Endothelial cell of umbilical vein (primary cell): ENCODE measurements at regions not wholly inside any gene's neighbourhood (a gene's known extent, or its start where the extent isn't known, plus 50 kb on each side); places are given as distances from the start of the nearest gene placed in this dataset.

Source experiments
- BruUV-seq: library from RNA; stranded (reverse); fragments of 400-500 nt; replicated peaks from 2 replicates; lab custom pipeline; 2021; lab: Mats Ljungman, UMichigan
- CTCF ChIA-PET: fragments of 300-600, 350-600 bp; sonication (Branson Sonifier 250); formaldehyde crosslinking; loops from one replicate; lab custom pipeline; 2021; ENCODE audit warnings: antibody characterized with exemption, inconsistent platforms; lab: Charles Lee
- POLR2A ChIA-PET: fragments of 300-600, 350-600 bp; sonication (Branson Sonifier 250); formaldehyde crosslinking; loops from one replicate; lab custom pipeline; 2021; ENCODE audit warnings: antibody characterized with exemption, inconsistent platforms; lab: Charles Lee
- DNase-seq: peaks from one replicate; pipeline ENCODE4 v3.0.0-alpha.2; 2011; ENCODE audit warnings: low read depth, low spot score
- FAIRE-seq: peaks from 2 replicates; lab custom pipeline; 2011; peaks lifted over from hg19 to GRCh38; lab: Jason Lieb, UNC
- H2AFZ ChIP-seq: 2 replicates; pipeline ENCODE4 v1.6.0; 2012; ENCODE audit warnings: low read depth, low read length, control low read depth, inconsistent platforms
- H3K27ac ChIP-seq: 2 replicates; pipeline ENCODE4 v1.5.1; 2011; ENCODE audit warnings: low read depth, mild to moderate bottlenecking, control low read depth, low read length, moderate library complexity; ENCODE audit not compliant: insufficient read depth
- H3K27me3 ChIP-seq, 2 experiments: 2 replicates each; pipeline versions ENCODE4 v1.6.0 to v1.6.1; 2011; ENCODE audit warnings: low read length in 2 of 2, mixed read lengths in 1 of 2; ENCODE audit not compliant: control insufficient read depth in 2 of 2, insufficient read depth in 2 of 2
- H3K36me3 ChIP-seq, 2 experiments: 2 replicates in 1 of 2; 3 replicates in 1 of 2; pipeline ENCODE4 v1.5.1; 2011; ENCODE audit warnings: low read length in 2 of 2, mild to moderate bottlenecking in 1 of 2, moderate library complexity in 1 of 2; ENCODE audit not compliant: control insufficient read depth in 2 of 2, insufficient read depth in 2 of 2; ENCODE audit errors: extremely low read depth in 1 of 2
- H3K4me1 ChIP-seq: 3 replicates; pipeline ENCODE4 v1.5.1; 2011; ENCODE audit warnings: mild to moderate bottlenecking, low read length; ENCODE audit not compliant: control insufficient read depth, insufficient read depth; ENCODE audit errors: extremely low read depth
- H3K4me2 ChIP-seq: 2 replicates; pipeline ENCODE4 v1.6.1; 2011; ENCODE audit warnings: low read length, control low read depth, mixed read lengths; ENCODE audit not compliant: insufficient read depth
- H3K4me3 ChIP-seq, 3 experiments: fragments of 200-600 bp in 1 of 3; sonication (generic), shearing (Covaris generic) in 1 of 3; replicated peaks in 1 of 3; 2 replicates each; pipeline ENCODE4 v1.5.1; 2011 to 2016; ENCODE audit warnings: control low read depth in 3 of 3, low read length in 3 of 3, mild to moderate bottlenecking in 2 of 3, inconsistent platforms in 1 of 3, low read depth in 1 of 3, moderate library complexity in 1 of 3; ENCODE audit not compliant: insufficient read depth in 1 of 3
- H3K79me2 ChIP-seq: 2 replicates; pipeline ENCODE4 v1.6.0; 2012; ENCODE audit warnings: low read length, inconsistent platforms; ENCODE audit not compliant: control insufficient read depth, insufficient read depth
- H3K9ac ChIP-seq: replicated peaks from 2 replicates; pipeline ENCODE3; 2011; ENCODE audit warnings: low read length, control low read depth; ENCODE audit not compliant: insufficient read depth; ENCODE audit errors: extremely low read depth
- H3K9me1 ChIP-seq: replicated peaks from 3 replicates; pipeline ENCODE4 v1.6.0; 2011; ENCODE audit warnings: mild to moderate bottlenecking, low read length; ENCODE audit not compliant: control insufficient read depth, insufficient read depth; ENCODE audit errors: extremely low read depth
- H3K9me3 ChIP-seq: replicated peaks from 2 replicates; pipeline ENCODE4 v1.5.1; 2012; ENCODE audit warnings: low read length, inconsistent platforms; ENCODE audit not compliant: control insufficient read depth, insufficient read depth
- H4K20me1 ChIP-seq: replicated peaks from 2 replicates; pipeline ENCODE3; 2011; ENCODE audit warnings: mild to moderate bottlenecking, low read length; ENCODE audit not compliant: control insufficient read depth, insufficient read depth; ENCODE audit errors: extremely low read depth
- EZH2 ChIP-seq: IDR thresholded peaks from 2 replicates; pipeline ENCODE4 v1.6.1; 2012; ENCODE audit warnings: borderline replicate concordance, low read depth, mild to moderate bottlenecking, moderate library complexity, low read length, inconsistent platforms; ENCODE audit not compliant: severe bottlenecking
- FOS ChIP-seq: IDR thresholded peaks from 2 replicates; pipeline ENCODE4 v1.6.1; 2011; ENCODE audit warnings: mild to moderate bottlenecking, low read length, moderate library complexity, borderline replicate concordance; ENCODE audit not compliant: insufficient read depth
- GATA2 ChIP-seq: IDR thresholded peaks from 2 replicates; pipeline ENCODE4 v1.7.0; 2011; ENCODE audit warnings: low read depth, mild to moderate bottlenecking, moderate library complexity, mixed read lengths, low read length; ENCODE audit not compliant: insufficient read length, insufficient read depth
- JUN ChIP-seq: IDR thresholded peaks from 2 replicates; pipeline ENCODE4 v1.6.1; 2011; ENCODE audit warnings: borderline replicate concordance, low read depth; ENCODE audit not compliant: insufficient read length, insufficient read depth
- MYC ChIP-seq: IDR thresholded peaks from one replicate; pipeline ENCODE4 v1.6.1; 2011; ENCODE audit warnings: mild to moderate bottlenecking, low read depth, low read length
- POLR2A ChIP-seq: IDR thresholded peaks from 2 replicates; pipeline ENCODE4 v1.6.1; 2012; ENCODE audit warnings: low read depth, mild to moderate bottlenecking, control low read depth, low read length
- POLR2AphosphoS5 ChIP-seq: IDR thresholded peaks from 2 replicates; pipeline ENCODE4 v1.6.1; 2012; ENCODE audit warnings: low read depth, mild to moderate bottlenecking, control low read depth, low read length, moderate library complexity; ENCODE audit not compliant: insufficient read depth
- dilution Hi-C: fragments of 300-500 bp; cut with MboI; formaldehyde crosslinking; loops from one replicate; pipeline ENCODE4 v1.15.0; 2019; ENCODE audit warnings: low sequenced_read_pairs; ENCODE audit not compliant: extremely low pct_ligation_motif_present
- intact Hi-C: fragments of 100-400 bp; cut with micrococcal nuclease; formaldehyde crosslinking; loops from one replicate; pipeline ENCODE4 v1.10.0; 2022
- TF ChIP-seq, protein P1 (sequence below): IDR thresholded peaks from 2 replicates; pipeline ENCODE4 v1.6.1; 2011; ENCODE audit not compliant: insufficient read depth, insufficient read length
- TF ChIP-seq, protein P2 (sequence below), 2 donors: IDR thresholded peaks; 1 replicate in 1 of 2; 2 replicates in 1 of 2; pipeline ENCODE4 v1.5.1; 2011; ENCODE audit warnings: low read length in 2 of 2, mild to moderate bottlenecking in 2 of 2, moderate library complexity in 2 of 2, control low read depth in 1 of 2, inconsistent platforms in 1 of 2, low read depth in 1 of 2; ENCODE audit not compliant: insufficient read depth in 1 of 2; ENCODE audit errors: extremely low read depth in 1 of 2

DNA sequence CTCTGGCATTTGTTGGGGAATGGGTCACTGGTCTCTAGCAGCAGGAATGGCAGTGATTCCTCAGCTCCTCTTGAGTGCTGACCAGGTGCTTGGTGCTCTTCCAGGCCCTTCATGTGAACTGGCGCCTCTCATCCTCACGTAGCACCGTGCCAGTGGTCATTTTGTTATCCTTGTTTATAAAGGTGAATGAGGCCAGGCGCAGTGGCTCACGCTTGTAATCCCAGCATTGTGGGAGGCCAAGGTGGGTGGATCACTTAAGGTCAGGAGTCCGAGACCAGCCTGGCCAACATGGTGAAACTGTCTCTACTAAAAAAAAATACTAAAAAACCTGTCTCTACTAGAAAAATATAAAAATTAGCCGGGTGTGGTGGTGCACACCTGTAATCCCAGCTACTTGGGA is 301.3 kb downstream of the QKI start:
- Histone ChIP-seq H3K27ac (no peak overlapping the region), H3K4me3 (no peak overlapping the region), H3K79me2 (no peaks in the 10 kb centered on the region), H3K9me1 (no peaks in the 10 kb centered on the region), H3K9ac (no peak overlapping the region), H3K4me2 (no peak overlapping the region), H3K36me3 (no peaks in the 10 kb centered on the region), H4K20me1 (no peaks in the 10 kb centered on the region), H3K27me3 (no peaks in the 10 kb centered on the region), H3K9me3 (no peaks in the 10 kb centered on the region), H3K4me1 (no peaks in the 10 kb centered on the region), H2AFZ (no peak overlapping the region)
- POLR2A ChIA-PET: no interaction called here
- intact Hi-C loops (no loop called here), dilution Hi-C loops (no loop called here)
- DNase-seq: no peak
- CTCF ChIA-PET: no interaction called here
- no peak for TF ChIP-seq POLR2A
- no peak for TF ChIP-seq POLR2AphosphoS5
- no peak for TF ChIP-seq EZH2
- TF ChIP-seq GATA2: no peak
- TF ChIP-seq, protein P1, sequence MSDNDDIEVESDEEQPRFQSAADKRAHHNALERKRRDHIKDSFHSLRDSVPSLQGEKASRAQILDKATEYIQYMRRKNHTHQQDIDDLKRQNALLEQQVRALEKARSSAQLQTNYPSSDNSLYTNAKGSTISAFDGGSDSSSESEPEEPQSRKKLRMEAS: no peak
- no peak for TF ChIP-seq FOS
- no peak for TF ChIP-seq JUN
- TF ChIP-seq MYC: no peak
- TF ChIP-seq, protein P2, sequence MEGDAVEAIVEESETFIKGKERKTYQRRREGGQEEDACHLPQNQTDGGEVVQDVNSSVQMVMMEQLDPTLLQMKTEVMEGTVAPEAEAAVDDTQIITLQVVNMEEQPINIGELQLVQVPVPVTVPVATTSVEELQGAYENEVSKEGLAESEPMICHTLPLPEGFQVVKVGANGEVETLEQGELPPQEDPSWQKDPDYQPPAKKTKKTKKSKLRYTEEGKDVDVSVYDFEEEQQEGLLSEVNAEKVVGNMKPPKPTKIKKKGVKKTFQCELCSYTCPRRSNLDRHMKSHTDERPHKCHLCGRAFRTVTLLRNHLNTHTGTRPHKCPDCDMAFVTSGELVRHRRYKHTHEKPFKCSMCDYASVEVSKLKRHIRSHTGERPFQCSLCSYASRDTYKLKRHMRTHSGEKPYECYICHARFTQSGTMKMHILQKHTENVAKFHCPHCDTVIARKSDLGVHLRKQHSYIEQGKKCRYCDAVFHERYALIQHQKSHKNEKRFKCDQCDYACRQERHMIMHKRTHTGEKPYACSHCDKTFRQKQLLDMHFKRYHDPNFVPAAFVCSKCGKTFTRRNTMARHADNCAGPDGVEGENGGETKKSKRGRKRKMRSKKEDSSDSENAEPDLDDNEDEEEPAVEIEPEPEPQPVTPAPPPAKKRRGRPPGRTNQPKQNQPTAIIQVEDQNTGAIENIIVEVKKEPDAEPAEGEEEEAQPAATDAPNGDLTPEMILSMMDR (IDR thresholded peaks at IDR 0.05; ENCODE audit: extremely low read depth in 1 of 2, insufficient read depth in 1 of 2, low read depth in 1 of 2, low read length in 2 of 2): no peak
- FAIRE-seq: no peak
- no TSS peak for BruUV-seq
